Spleen (tissue), 11 donors: ENCODE measurements at regions not wholly inside any gene's neighbourhood (a gene's known extent, or its start where the extent isn't known, plus 50 kb on each side); places are given as distances from the start of the nearest gene placed in this dataset.

Source experiments
- DNase-seq: peaks from one replicate; pipeline ENCODE4 v3.0.0-alpha.2; 2020
- H3K27ac ChIP-seq, 8 donors: fragments of 200-600 bp; sonication (generic) in 7 of 8; 1 replicate in 4 of 8; 2 replicates in 4 of 8; pipeline versions ENCODE4 v1.5.0 to v1.8.0; 2016 to 2021; ENCODE audit warnings: inconsistent platforms in 4 of 8, mild to moderate bottlenecking in 4 of 8, moderate library complexity in 1 of 8
- H3K27me3 ChIP-seq, 7 donors: fragments of 200-600 bp; sonication (generic) in 6 of 7; replicated peaks in 1 of 7; 1 replicate in 4 of 7; 2 replicates in 3 of 7; pipeline versions ENCODE4 v1.5.0 to v1.8.0; 2016 to 2021; ENCODE audit warnings: inconsistent platforms in 3 of 7, mild to moderate bottlenecking in 1 of 7
- H3K36me3 ChIP-seq, 6 donors: fragments of 200-600 bp; sonication (generic) in 5 of 6; 1 replicate in 4 of 6; 2 replicates in 2 of 6; pipeline versions ENCODE4 v1.5.0 to v1.8.0; 2016 to 2021; ENCODE audit warnings: inconsistent platforms in 2 of 6
- H3K4me1 ChIP-seq, 6 donors: fragments of 200-600 bp; sonication (generic) in 5 of 6; 1 replicate in 3 of 6; 2 replicates in 3 of 6; pipeline versions ENCODE4 v1.5.0 to v1.8.0; 2016 to 2021; ENCODE audit warnings: inconsistent platforms in 3 of 6
- H3K4me3 ChIP-seq, 8 donors: fragments of 200-600 bp; sonication (generic) in 7 of 8; 1 replicate in 4 of 8; 2 replicates in 4 of 8; pipeline versions ENCODE4 v1.5.0 to v1.8.0; 2016 to 2021; ENCODE audit warnings: inconsistent platforms in 4 of 8, mild to moderate bottlenecking in 4 of 8, moderate library complexity in 2 of 8
- H3K9me3 ChIP-seq, 8 donors: fragments of 200-600 bp; sonication (generic) in 7 of 8; 1 replicate in 4 of 8; 2 replicates in 4 of 8; pipeline versions ENCODE4 v1.5.0 to v1.8.0; 2016 to 2021; ENCODE audit warnings: inconsistent platforms in 4 of 8
- POLR2A ChIP-seq, 3 donors: fragments of 450-650 bp; IDR thresholded peaks; one replicate each; pipeline ENCODE4 v1.5.1; 2017; ENCODE audit warnings: antibody characterized with exemption in 3 of 3, mild to moderate bottlenecking in 1 of 3
- POLR2AphosphoS5 ChIP-seq, 3 donors: sonication (generic); formaldehyde crosslinking; IDR thresholded peaks; one replicate each; pipeline ENCODE4 v1.5.1; 2017; ENCODE audit warnings: antibody characterized with exemption in 3 of 3
- WGBS, 5 donors: extraction: QIAGEN DNeasy Blood & Tissue Kit in 3 of 5; methylation state at CpG; one replicate each; pipeline versions ENCODE4 v1.1.5 to v1.1.7; 2013 to 2018; 5-methylcytosine and 5-hydroxymethylcytosine counted together
- intact Hi-C: fragments of 100-400 bp; cut with DNase I; formaldehyde crosslinking; loops from one replicate; pipeline ENCODE4 v1.15.0; 2023; ENCODE audit warnings: low total_unique reads
- TF ChIP-seq, protein P1 (sequence below), 11 experiments: fragments of 200-600 bp in 7 of 11; fragments of 450-650 bp in 4 of 11; sonication (generic) in 4 of 11; IDR thresholded peaks in 8 of 11; conservative IDR thresholded peaks in 3 of 11; 1 replicate in 7 of 11; 2 replicates in 4 of 11; pipeline versions ENCODE4 v1.4.0 to v1.8.0; 2016 to 2021; ENCODE audit warnings: antibody characterized with exemption in 11 of 11, inconsistent platforms in 4 of 11, mild to moderate bottlenecking in 1 of 11
- donor health status: healthy with polysubstance abuse.
- donor health status: DM: no; HTN: no; CAD: no; lungs with moderate emphysema.
- donor health status: DM: no; HTN: no; CAD: no.
- donor health status: Bipolar disorder and iron deficiency.
- donor health status: healthy.
- donor health status: DM: no; HTN: no; CAD: no.
- donor health status: DM: yes; HTN: yes; CAD: no.

GRCh38 chr7:26925768-26926167 lies 61.4 kb upstream of the SKAP2 start:
- no peak for DNase-seq
- H3K27ac ChIP-seq = no peak overlapping the region
- no peak overlapping the region for H3K4me3 ChIP-seq
- H3K27me3 ChIP-seq = no peaks in the 10 kb centered on the region
- intact Hi-C loops = no loop called here
- H3K4me1 ChIP-seq = no peaks in the 10 kb centered on the region
- TF ChIP-seq POLR2AphosphoS5 (IDR thresholded peaks at IDR 0.05) = no peak
- TF ChIP-seq, protein P1, sequence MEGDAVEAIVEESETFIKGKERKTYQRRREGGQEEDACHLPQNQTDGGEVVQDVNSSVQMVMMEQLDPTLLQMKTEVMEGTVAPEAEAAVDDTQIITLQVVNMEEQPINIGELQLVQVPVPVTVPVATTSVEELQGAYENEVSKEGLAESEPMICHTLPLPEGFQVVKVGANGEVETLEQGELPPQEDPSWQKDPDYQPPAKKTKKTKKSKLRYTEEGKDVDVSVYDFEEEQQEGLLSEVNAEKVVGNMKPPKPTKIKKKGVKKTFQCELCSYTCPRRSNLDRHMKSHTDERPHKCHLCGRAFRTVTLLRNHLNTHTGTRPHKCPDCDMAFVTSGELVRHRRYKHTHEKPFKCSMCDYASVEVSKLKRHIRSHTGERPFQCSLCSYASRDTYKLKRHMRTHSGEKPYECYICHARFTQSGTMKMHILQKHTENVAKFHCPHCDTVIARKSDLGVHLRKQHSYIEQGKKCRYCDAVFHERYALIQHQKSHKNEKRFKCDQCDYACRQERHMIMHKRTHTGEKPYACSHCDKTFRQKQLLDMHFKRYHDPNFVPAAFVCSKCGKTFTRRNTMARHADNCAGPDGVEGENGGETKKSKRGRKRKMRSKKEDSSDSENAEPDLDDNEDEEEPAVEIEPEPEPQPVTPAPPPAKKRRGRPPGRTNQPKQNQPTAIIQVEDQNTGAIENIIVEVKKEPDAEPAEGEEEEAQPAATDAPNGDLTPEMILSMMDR (IDR thresholded peaks at IDR 0.05 in 8 of 11, conservative IDR thresholded peaks at IDR 0.05 in 3 of 11) = no peak
- no peak for TF ChIP-seq POLR2A (IDR thresholded peaks at IDR 0.05)
- H3K9me3 ChIP-seq = no peaks in the 10 kb centered on the region
- WGBS, 5 donors = 69 to 85% (median 81%) methylated on average over 2 of the region's 2 CpGs
- H3K36me3 ChIP-seq = no peaks in the 10 kb centered on the region

DNA sequence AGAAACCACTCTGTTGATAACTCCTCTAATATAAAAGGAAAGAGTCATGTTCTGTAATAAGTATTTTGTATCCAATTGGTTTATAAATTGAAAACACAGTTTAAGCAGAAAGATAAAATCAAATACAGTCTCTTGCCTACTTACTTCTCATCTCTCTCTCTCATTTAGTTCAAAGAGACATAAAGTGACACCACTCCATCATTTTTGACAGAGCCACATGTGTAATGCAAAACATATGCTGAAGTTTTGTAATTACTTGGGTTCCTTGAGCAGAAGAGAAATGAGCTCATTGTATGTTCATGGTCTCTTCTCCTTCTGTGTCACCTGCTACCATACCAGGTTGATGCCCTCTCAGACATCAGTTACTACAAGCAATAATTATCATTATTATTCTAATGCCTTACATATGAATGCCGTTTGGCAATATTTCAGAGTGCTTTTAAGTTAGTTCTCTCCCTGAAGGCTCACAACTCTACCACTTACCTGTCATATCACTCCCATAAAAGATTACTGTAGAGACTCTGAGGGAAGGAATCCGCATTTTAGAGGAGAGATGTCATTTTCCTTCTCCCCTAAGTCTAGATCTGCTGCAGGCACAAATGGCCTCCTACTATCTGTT lies 59.9 kb upstream of the SKAP2 start:
- no peak for DNase-seq
- intact Hi-C loops = no loop called here
- Histone ChIP-seq H3K4me3 (no peak overlapping the region), H3K27me3 (no peaks in the 10 kb centered on the region), H3K36me3 (no peaks in the 10 kb centered on the region), H3K27ac (no peak overlapping the region), H3K9me3 (no peaks in the 10 kb centered on the region), H3K4me1 (no peaks in the 10 kb centered on the region)
- TF ChIP-seq, protein P1 (IDR thresholded peaks at IDR 0.05 in 8 of 11, conservative IDR thresholded peaks at IDR 0.05 in 3 of 11) = no peak
- TF ChIP-seq POLR2A (IDR thresholded peaks at IDR 0.05) (no peak), POLR2AphosphoS5 (IDR thresholded peaks at IDR 0.05) (no peak)
- 46 to 97% (median 90%) methylated on average over 2 of the region's 2 CpGs for WGBS, 5 donors

DNA sequence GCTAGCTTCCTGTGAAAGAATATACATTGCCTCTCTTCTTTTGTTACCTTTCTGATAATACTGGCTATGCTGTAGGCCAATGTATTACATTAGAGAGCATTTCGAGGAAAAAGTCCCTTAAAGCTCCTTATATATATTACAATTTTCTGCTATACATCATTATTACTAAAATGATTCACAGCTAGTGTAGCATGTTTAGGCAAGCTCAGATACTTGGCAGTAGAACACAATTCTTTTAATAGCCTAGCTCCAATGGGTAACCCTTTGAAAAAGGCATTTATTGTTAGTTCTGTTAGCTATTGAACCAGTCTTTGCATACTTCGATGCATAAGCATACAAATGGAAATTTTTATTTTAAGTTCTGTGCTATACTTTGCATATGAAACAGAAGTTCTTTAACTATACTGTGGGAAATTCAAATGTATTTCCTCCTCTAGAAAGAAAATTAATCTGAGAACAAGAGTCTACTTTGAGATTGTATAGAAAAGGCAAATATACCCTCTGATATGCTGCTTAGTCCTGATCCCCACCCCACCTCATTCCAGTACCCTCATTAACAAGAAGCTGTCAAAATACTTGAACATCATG lies 55.6 kb upstream of the SKAP2 start:
- Histone ChIP-seq H3K9me3 (no peaks in the 10 kb centered on the region), H3K4me1 (no peaks in the 10 kb centered on the region), H3K27ac (no peak overlapping the region), H3K27me3 (no peaks in the 10 kb centered on the region), H3K36me3 (no peaks in the 10 kb centered on the region), H3K4me3 (no peak overlapping the region)
- intact Hi-C loops = no loop called here
- WGBS, 5 donors = 78 to 87% (median 80%) methylated on average over 2 of the region's 2 CpGs
- no peak for DNase-seq
- no peak for TF ChIP-seq POLR2AphosphoS5 (IDR thresholded peaks at IDR 0.05)
- TF ChIP-seq, protein P1 (IDR thresholded peaks at IDR 0.05 in 8 of 11, conservative IDR thresholded peaks at IDR 0.05 in 3 of 11) = no peak

- no peaks in the 10 kb centered on the region for H3K9me3 ChIP-seq
- no peaks in the 10 kb centered on the region for H3K4me1 ChIP-seq
- H3K4me3 ChIP-seq = no peak overlapping the region
- intact Hi-C loops = no loop called here
- no peak overlapping the region for H3K27ac ChIP-seq
- H3K27me3 ChIP-seq = no peaks in the 10 kb centered on the region
- no peak for DNase-seq
- H3K36me3 ChIP-seq = no peaks in the 10 kb centered on the region
- TF ChIP-seq, protein P1 (IDR thresholded peaks at IDR 0.05 in 8 of 11, conservative IDR thresholded peaks at IDR 0.05 in 3 of 11) = no peak
- TF ChIP-seq POLR2AphosphoS5 (IDR thresholded peaks at IDR 0.05) (no peak), POLR2A (IDR thresholded peaks at IDR 0.05) (no peak)
Measured at GRCh38 chr7:26918241-26918640, 53.9 kb upstream of the SKAP2 start.
